Esophagus muscularis mucosa (tissue), 4 donors: ENCODE measurements at regions not wholly inside any gene's neighbourhood (a gene's known extent, or its start where the extent isn't known, plus 50 kb on each side); places are given as distances from the start of the nearest gene placed in this dataset.

Experiments used
- DNase-seq: peaks from one replicate; pipeline ENCODE4 v3.0.0-alpha.2; 2017; ENCODE audit errors: extremely low spot score
- H3K27ac ChIP-seq, 4 donors: fragments of 200-600 bp; sonication (generic); replicated peaks in 1 of 4; 1 replicate in 3 of 4; 2 replicates in 1 of 4; pipeline ENCODE4 v1.5.1; 2016 to 2019; ENCODE audit warnings: mild to moderate bottlenecking in 1 of 4
- H3K27me3 ChIP-seq, 4 donors: fragments of 200-600 bp; sonication (generic); one replicate each; pipeline versions ENCODE4 v1.5.1 to v1.6.0; 2016 to 2019
- H3K36me3 ChIP-seq, 4 donors: fragments of 200-600 bp; sonication (generic); one replicate each; pipeline ENCODE4 v1.5.1; 2016 to 2019
- H3K4me1 ChIP-seq, 4 donors: fragments of 200-600 bp; sonication (generic); one replicate each; pipeline ENCODE4 v1.5.1; 2016 to 2019
- H3K4me3 ChIP-seq, 4 donors: fragments of 200-600 bp; sonication (generic); 1 replicate in 2 of 4; 2 replicates in 2 of 4; pipeline ENCODE4 v1.5.1; 2016 to 2019; ENCODE audit warnings: mild to moderate bottlenecking in 4 of 4, moderate library complexity in 1 of 4
- H3K9me3 ChIP-seq, 4 donors: fragments of 200-600 bp; sonication (generic); 1 replicate in 3 of 4; 2 replicates in 1 of 4; pipeline ENCODE4 v1.5.1; 2016 to 2019
- EP300 ChIP-seq: sonication (generic); formaldehyde crosslinking; IDR thresholded peaks from one replicate; pipeline ENCODE4 v1.6.1; 2017; ENCODE audit warnings: antibody characterized with exemption
- POLR2A ChIP-seq: fragments of 450-650 bp; IDR thresholded peaks from one replicate; pipeline ENCODE4 v1.6.1; 2017; ENCODE audit warnings: antibody characterized with exemption, moderate library complexity, mild to moderate bottlenecking, low read depth
- POLR2AphosphoS5 ChIP-seq, 2 donors: sonication (generic); formaldehyde crosslinking; IDR thresholded peaks; one replicate each; pipeline ENCODE4 v1.6.1; 2017; ENCODE audit warnings: antibody characterized with exemption in 2 of 2
- WGBS: methylation state at CpG from one replicate; pipeline ENCODE4 v1.1.5; 2018; 5-methylcytosine and 5-hydroxymethylcytosine counted together
- intact Hi-C: fragments of 100-400 bp; cut with DNase I; formaldehyde crosslinking; loops from one replicate; pipeline ENCODE4 v1.15.1; 2023
- TF ChIP-seq, protein P1 (sequence below), 3 experiments: fragments of 200-600 bp in 2 of 3; fragments of 450-650 bp in 1 of 3; sonication (generic) in 2 of 3; IDR thresholded peaks; one replicate each; pipeline ENCODE4 v1.5.1; 2017 to 2019; ENCODE audit warnings: antibody characterized with exemption in 3 of 3, mild to moderate bottlenecking in 2 of 3, moderate library complexity in 1 of 3

GRCh38 chr5:108515517-108516105 is 133.7 kb upstream of the FBXL17 start:
- 41% methylated on average over 1 of the region's 1 CpG for WGBS
- no peaks in the 10 kb centered on the region for H3K9me3 ChIP-seq
- DNase-seq = no peak
- intact Hi-C loops = no loop called here
- no peak overlapping the region for H3K4me3 ChIP-seq
- no peak overlapping the region for H3K27ac ChIP-seq
- TF ChIP-seq POLR2A (no peak), POLR2AphosphoS5 (IDR thresholded peaks at IDR 0.05) (no peak), EP300 (no peak)
- TF ChIP-seq, protein P1, sequence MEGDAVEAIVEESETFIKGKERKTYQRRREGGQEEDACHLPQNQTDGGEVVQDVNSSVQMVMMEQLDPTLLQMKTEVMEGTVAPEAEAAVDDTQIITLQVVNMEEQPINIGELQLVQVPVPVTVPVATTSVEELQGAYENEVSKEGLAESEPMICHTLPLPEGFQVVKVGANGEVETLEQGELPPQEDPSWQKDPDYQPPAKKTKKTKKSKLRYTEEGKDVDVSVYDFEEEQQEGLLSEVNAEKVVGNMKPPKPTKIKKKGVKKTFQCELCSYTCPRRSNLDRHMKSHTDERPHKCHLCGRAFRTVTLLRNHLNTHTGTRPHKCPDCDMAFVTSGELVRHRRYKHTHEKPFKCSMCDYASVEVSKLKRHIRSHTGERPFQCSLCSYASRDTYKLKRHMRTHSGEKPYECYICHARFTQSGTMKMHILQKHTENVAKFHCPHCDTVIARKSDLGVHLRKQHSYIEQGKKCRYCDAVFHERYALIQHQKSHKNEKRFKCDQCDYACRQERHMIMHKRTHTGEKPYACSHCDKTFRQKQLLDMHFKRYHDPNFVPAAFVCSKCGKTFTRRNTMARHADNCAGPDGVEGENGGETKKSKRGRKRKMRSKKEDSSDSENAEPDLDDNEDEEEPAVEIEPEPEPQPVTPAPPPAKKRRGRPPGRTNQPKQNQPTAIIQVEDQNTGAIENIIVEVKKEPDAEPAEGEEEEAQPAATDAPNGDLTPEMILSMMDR (IDR thresholded peaks at IDR 0.05) = no peak
- no peaks in the 10 kb centered on the region for H3K27me3 ChIP-seq
- H3K4me1 ChIP-seq = no peaks in the 10 kb centered on the region
- H3K36me3 ChIP-seq = no peaks in the 10 kb centered on the region

- DNase-seq = no peak
- Histone ChIP-seq H3K36me3 (no peaks in the 10 kb centered on the region), H3K9me3 (no peaks in the 10 kb centered on the region), H3K4me3 (no peak overlapping the region), H3K27ac (no peak overlapping the region), H3K27me3 (no peaks in the 10 kb centered on the region), H3K4me1 (no peaks in the 10 kb centered on the region)
- 91% methylated on average over 3 of the region's 3 CpGs for WGBS
- intact Hi-C loops = no loop called here
- no peak for TF ChIP-seq EP300
- TF ChIP-seq, protein P1 (IDR thresholded peaks at IDR 0.05) = no peak
- no peak for TF ChIP-seq POLR2A
- no peak for TF ChIP-seq POLR2AphosphoS5 (IDR thresholded peaks at IDR 0.05)
These were observed 127.1 kb upstream of the FBXL17 start for GRCh38 chr5:108508979-108509378.

GRCh38 chr5:108507631-108508030 is 125.7 kb upstream of the FBXL17 start:
- Histone ChIP-seq H3K9me3 (no peaks in the 10 kb centered on the region), H3K36me3 (no peaks in the 10 kb centered on the region), H3K27me3 (no peaks in the 10 kb centered on the region), H3K4me3 (no peak overlapping the region), H3K4me1 (no peaks in the 10 kb centered on the region), H3K27ac (no peak overlapping the region)
- WGBS = 76% methylated on average over 2 of the region's 2 CpGs
- TF ChIP-seq EP300 (no peak), POLR2A (no peak), POLR2AphosphoS5 (IDR thresholded peaks at IDR 0.05) (no peak)
- TF ChIP-seq, protein P1 (IDR thresholded peaks at IDR 0.05) = no peak
- intact Hi-C loops = no loop called here
- DNase-seq = no peak

- TF ChIP-seq EP300 (no peak), POLR2A (no peak), POLR2AphosphoS5 (IDR thresholded peaks at IDR 0.05) (no peak)
- TF ChIP-seq, protein P1 (IDR thresholded peaks at IDR 0.05) = no peak
- H3K36me3 ChIP-seq = no peaks in the 10 kb centered on the region
- 68% methylated on average over 2 of the region's 2 CpGs for WGBS
- no peaks in the 10 kb centered on the region for H3K4me1 ChIP-seq
- H3K27me3 ChIP-seq = no peaks in the 10 kb centered on the region
- H3K4me3 ChIP-seq = no peak overlapping the region
- intact Hi-C loops = no loop called here
- peaks cover 0 to 6% (median under 1%) of the 10 kb centered on the region in 4 donors for H3K9me3 ChIP-seq
- DNase-seq = no peak
- no peak overlapping the region for H3K27ac ChIP-seq
These were observed 123.7 kb upstream of the FBXL17 start for GRCh38 chr5:108505608-108506007.

DNA sequence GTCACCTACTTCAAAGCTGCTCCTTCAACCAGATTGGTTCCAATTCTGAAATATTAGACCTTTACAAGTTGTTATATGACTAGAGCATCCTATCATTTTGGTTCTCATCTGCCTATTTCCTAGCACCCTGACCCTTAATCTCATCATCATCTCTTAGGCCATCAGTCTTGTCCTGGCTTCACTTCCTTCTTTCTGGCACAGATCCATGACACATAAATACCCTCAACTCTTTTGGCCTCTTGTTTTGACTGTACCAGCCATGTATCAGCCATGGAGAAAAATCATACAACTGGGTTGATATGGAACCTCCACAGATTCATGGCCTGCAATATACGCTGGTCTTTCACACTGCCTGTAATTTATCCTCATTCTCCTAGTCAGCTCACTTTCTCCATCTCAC is 123.1 kb upstream of the FBXL17 start:
- Histone ChIP-seq H3K27ac (no peak overlapping the region), H3K27me3 (no peaks in the 10 kb centered on the region), H3K36me3 (no peaks in the 10 kb centered on the region), H3K4me1 (no peaks in the 10 kb centered on the region), H3K4me3 (no peak overlapping the region), H3K9me3 (peaks cover 0 to 13% (median 5%) of the 10 kb centered on the region in 4 donors)
- TF ChIP-seq, protein P1 (IDR thresholded peaks at IDR 0.05) = no peak
- TF ChIP-seq POLR2A (no peak), EP300 (no peak), POLR2AphosphoS5 (IDR thresholded peaks at IDR 0.05) (no peak)
- no peak for DNase-seq
- 89% methylated on average over 1 of the region's 1 CpG for WGBS
- intact Hi-C loops = no loop called here
